ENCODE measurements at regions not wholly inside any gene's neighbourhood (a gene's known extent, or its start where the extent isn't known, plus 50 kb on each side); places are given as distances from the start of the nearest gene placed in this dataset.

DNA sequence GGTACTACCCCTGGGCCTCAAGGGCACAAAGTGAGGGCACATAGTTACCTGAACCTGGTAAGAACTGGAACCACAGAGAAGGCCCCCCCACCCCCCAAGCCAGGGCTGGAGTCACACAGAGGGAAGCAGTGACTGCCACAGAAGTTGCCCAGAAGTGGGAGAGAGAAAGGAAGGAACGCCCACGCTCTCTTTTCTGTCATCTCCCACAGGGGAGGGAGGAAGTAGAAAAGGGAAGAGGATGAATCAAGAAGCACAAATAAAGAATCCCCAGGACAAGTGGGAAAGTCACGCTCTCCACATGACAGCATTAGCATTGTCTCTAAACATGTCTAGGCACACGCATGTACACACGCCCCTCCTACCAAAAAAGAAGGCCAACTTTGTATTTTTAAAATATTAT, 114.7 kb upstream of the FRMD4B start:
- peaks cover 0 to 11% of the 10 kb centered on the region in 2 donors for H3K4me1 ChIP-seq
- ATAC-seq (peak; percentile 81), DNase-seq (peak in 1 of 4 donors; percentile 70)
- H3K27ac ChIP-seq = peak overlapping the region; percentile 55 to 77
- no peaks in the 10 kb centered on the region for H3K9me3 ChIP-seq
- no peak overlapping the region for H3K4me3 ChIP-seq
- TF ChIP-seq, protein P1, sequence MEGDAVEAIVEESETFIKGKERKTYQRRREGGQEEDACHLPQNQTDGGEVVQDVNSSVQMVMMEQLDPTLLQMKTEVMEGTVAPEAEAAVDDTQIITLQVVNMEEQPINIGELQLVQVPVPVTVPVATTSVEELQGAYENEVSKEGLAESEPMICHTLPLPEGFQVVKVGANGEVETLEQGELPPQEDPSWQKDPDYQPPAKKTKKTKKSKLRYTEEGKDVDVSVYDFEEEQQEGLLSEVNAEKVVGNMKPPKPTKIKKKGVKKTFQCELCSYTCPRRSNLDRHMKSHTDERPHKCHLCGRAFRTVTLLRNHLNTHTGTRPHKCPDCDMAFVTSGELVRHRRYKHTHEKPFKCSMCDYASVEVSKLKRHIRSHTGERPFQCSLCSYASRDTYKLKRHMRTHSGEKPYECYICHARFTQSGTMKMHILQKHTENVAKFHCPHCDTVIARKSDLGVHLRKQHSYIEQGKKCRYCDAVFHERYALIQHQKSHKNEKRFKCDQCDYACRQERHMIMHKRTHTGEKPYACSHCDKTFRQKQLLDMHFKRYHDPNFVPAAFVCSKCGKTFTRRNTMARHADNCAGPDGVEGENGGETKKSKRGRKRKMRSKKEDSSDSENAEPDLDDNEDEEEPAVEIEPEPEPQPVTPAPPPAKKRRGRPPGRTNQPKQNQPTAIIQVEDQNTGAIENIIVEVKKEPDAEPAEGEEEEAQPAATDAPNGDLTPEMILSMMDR (IDR thresholded peaks at IDR 0.05) = no peak
- intact Hi-C loops (cut with DNase I) = no loop called here
- no peaks in the 10 kb centered on the region for H3K27me3 ChIP-seq
- no peaks in the 10 kb centered on the region for H3K36me3 ChIP-seq

DNA sequence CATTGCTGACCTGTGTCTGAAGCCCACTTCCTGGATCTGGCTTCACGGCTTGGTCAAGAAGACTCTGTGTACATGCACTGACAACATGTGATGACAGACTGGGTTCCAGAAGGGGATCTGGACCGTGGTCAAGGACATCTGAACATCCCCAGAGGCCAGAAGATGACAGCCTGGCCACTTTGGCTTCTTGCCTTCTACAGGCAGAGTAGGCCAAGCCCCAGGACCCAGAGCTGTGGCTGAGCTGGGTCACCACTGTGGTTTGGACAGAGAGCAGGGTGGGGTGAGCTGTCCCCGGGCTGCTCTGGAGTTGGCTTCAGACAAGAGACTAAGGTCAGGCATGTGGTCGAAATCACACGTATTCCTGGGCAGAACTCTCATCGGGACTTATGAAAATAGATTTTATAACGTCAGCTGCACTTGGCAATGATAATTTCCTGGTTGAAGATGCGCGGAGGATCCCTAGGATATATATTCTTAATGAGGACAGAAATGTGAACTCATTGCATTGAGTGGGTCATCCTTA, 114.1 kb upstream of the FRMD4B start:
- TF ChIP-seq, protein P1 (IDR thresholded peaks at IDR 0.05) = no peak
- H3K4me1 ChIP-seq = peaks cover 0 to 11% of the 10 kb centered on the region in 2 donors
- intact Hi-C loops (cut with DNase I) = no loop called here
- no peaks in the 10 kb centered on the region for H3K36me3 ChIP-seq
- H3K27me3 ChIP-seq = no peaks in the 10 kb centered on the region
- ATAC-seq = peak; percentile 88
- DNase-seq = peak in 3 of 4 donors; percentile 32 to 77 (median 76)
- H3K27ac ChIP-seq = peak overlapping the region; percentile 55 to 77
- no peak overlapping the region for H3K4me3 ChIP-seq
- no peaks in the 10 kb centered on the region for H3K9me3 ChIP-seq

DNA sequence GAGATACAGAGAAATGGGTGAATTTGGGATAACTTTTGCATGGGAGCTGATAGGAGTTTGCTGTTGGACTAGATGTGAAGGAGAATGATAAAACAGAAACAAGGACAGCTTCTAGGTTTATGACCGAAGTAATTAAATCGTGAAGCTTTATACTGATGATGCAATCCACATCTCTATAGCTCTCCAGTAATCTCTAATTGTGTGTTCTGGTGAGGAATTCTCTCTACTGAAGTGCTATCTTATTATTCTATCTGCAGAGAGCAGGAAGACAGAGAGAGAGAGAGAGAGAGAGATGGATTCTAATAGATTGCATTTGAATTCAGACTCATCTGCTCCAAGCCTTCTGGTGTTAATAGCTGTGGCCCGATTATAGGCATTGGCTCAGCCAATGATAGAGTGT, 113.5 kb upstream of the FRMD4B start:
- Histone ChIP-seq H3K4me1 (peaks cover 0 to 11% of the 10 kb centered on the region in 2 donors), H3K27ac (peak overlapping the region; percentile 55 to 77), H3K9me3 (no peaks in the 10 kb centered on the region), H3K27me3 (no peaks in the 10 kb centered on the region), H3K36me3 (no peaks in the 10 kb centered on the region), H3K4me3 (no peak overlapping the region)
- intact Hi-C loops (cut with DNase I) = no loop called here
- ATAC-seq = no peak
- no peak for DNase-seq
- TF ChIP-seq, protein P1 (IDR thresholded peaks at IDR 0.05) = no peak

DNA sequence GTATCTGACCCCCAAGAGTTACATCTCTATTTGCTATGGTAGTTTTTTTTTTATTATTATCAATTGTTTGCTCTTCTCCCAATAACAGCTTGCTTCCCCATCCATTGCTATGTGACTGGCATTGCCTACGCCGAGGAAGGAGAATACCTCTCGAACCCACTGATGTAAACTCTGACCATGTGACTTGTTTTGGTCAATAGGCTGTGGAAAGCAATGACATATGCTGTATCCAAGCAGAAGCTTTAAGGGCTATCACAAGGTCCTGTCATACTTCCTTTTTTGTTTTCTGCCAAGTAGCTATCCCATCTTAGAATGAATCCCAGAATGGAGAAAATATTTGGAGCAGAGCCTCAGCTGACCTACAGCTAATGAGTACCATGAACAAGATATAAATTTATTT, 111.0 kb upstream of the FRMD4B start:
- ATAC-seq = no peak
- Histone ChIP-seq H3K36me3 (no peaks in the 10 kb centered on the region), H3K27ac (no peak overlapping the region), H3K27me3 (no peaks in the 10 kb centered on the region), H3K9me3 (no peaks in the 10 kb centered on the region), H3K4me3 (no peak overlapping the region), H3K4me1 (peaks cover 0 to 11% of the 10 kb centered on the region in 2 donors)
- no peak for DNase-seq
- intact Hi-C loops (cut with DNase I) = no loop called here
- TF ChIP-seq, protein P1 (IDR thresholded peaks at IDR 0.05) = no peak

DNA sequence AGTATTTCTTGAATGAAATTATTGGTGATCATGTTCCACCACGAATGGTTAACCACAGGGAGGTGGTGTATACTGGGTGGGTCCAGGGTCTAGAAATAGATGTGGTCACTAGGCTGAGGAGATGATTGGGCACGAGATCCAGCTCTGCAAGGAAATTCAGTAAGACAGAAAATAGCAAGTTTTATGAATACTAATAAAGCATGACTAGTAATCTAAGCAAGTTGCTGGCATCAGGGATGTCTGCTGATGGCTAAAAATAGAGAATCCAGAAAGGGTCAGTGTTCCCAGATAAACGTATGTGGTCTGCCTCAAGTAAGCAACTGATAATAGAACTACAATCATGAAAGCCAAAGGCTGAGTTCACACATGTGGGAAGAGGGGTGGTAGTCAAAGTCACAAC, 108.3 kb upstream of the FRMD4B start:
- no peak overlapping the region for H3K27ac ChIP-seq
- H3K27me3 ChIP-seq = no peaks in the 10 kb centered on the region
- peaks cover 0 to 2% of the 10 kb centered on the region in 2 donors for H3K4me1 ChIP-seq
- no peak for DNase-seq
- H3K36me3 ChIP-seq = no peaks in the 10 kb centered on the region
- intact Hi-C loops (cut with DNase I) = no loop called here
- no peaks in the 10 kb centered on the region for H3K9me3 ChIP-seq
- TF ChIP-seq, protein P1 (IDR thresholded peaks at IDR 0.05) = no peak
- no peak overlapping the region for H3K4me3 ChIP-seq
- no peak for ATAC-seq
